ENCODE measurements at regions not wholly inside any gene's neighbourhood (a gene's known extent, or its start where the extent isn't known, plus 50 kb on each side); places are given as distances from the start of the nearest gene placed in this dataset.

DNA sequence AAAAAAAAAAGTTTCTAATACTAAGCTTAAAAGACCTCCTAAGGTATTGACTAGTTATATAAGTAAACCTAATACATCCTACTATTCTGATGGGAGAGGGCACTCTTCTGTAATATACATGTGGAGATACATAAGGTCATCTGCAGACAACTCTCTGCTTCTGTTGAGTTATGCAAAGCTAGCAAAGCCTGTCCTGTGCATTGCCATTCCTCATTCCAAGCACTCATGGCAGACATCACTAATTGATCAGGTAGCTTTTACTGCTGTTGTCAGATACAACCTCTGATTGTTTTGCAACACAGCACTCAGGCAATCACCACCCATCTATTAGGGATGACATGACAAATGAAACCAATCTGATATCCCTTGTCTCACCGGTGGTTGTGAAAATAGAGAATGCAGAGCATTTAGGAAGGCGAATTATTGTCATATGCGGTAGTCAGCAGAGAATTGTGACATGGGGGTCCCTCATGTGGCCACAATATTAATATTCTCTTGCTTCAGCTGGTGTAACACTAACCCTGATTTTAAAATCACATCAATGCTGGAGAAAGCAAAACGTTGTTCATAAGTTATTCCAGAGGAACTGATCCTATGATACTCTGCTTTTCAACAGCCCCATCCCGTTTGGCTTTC lies 416.5 kb upstream of the GYPC start:
- H3K4me3 ChIP-seq (replicated peaks in 1 of 3; ENCODE audit: insufficient read depth in 1 of 3, low read depth in 2 of 3, low read length in 3 of 3), result no peak overlapping the region
- no peak overlapping the region for H3K4me2 ChIP-seq (ENCODE audit: low read depth, low read length)
- FAIRE-seq (no peak), ATAC-seq (no peak), DNase-seq (ENCODE audit: low spot score) (no peak)
- H3K79me2 ChIP-seq (ENCODE audit: insufficient read depth, low read length), result no peaks in the 10 kb centered on the region
- CTCF ChIA-PET (ENCODE audit: low intra/inter-chr PET ratio, low total read pairs), result no interaction called here
- BruUV-seq (replicated peaks), result no TSS peak
- no peaks in the 10 kb centered on the region for H4K20me1 ChIP-seq (ENCODE audit: insufficient read depth, low read length)
- H3K27me3 ChIP-seq (ENCODE audit: control insufficient read depth in 1 of 2, insufficient read depth in 2 of 2, low read length in 2 of 2), result no peaks in the 10 kb centered on the region; a peak in 1 of 5 replicates
- no peaks in the 10 kb centered on the region for H3K4me1 ChIP-seq (ENCODE audit: insufficient read depth, low read length)
- no peaks in the 10 kb centered on the region for H3K9me3 ChIP-seq (ENCODE audit: low read length)
- no peak overlapping the region for H3K27ac ChIP-seq (ENCODE audit: extremely low read length, insufficient read depth, low read length)
- in situ Hi-C loops (cut with HindIII; ENCODE audit: extremely low pct_ligation_motif_present, low pct_unique_long_range_greater_than_20kb), result loop anchor here (25.0 kb wide), 1 partner anchor 398 kb away; no protein-coding TSS in a partner anchor
- POLR2A ChIA-PET, result no interaction called here
- no peak overlapping the region for H3K9ac ChIP-seq (ENCODE audit: insufficient read depth, low read depth, low read length)
- intact Hi-C loops (cut with micrococcal nuclease; ENCODE audit: unreplicated experiment), result no loop called here
- WGBS (ENCODE audit: low lambda C conversion rate), result 9% methylated on average over 5 of the region's 5 CpGs
- no peak overlapping the region for H2AFZ ChIP-seq (ENCODE audit: low read length)
- TF ChIP-seq REL (CRISPR knock-in tag; conservative IDR thresholded peaks at IDR 0.05) (no peak), ZNF407 (CRISPR knock-in tag; IDR thresholded peaks at IDR 0.05; ENCODE audit: not compliant biosample characterization) (no peak), SMAD3 (CRISPR knock-in tag; IDR thresholded peaks at IDR 0.05) (no peak)
- no peaks in the 10 kb centered on the region for H3K36me3 ChIP-seq (replicated peaks in 1 of 2; ENCODE audit: control insufficient read depth in 1 of 2, insufficient read depth in 2 of 2, low read length in 2 of 2)

All from HepG2 (cell line).